ENCODE measurements at regions not wholly inside any gene's neighbourhood (a gene's known extent, or its start where the extent isn't known, plus 50 kb on each side); places are given as distances from the start of the nearest gene placed in this dataset.

- Histone ChIP-seq H3K27ac (ENCODE audit: insufficient read depth, low read length, poor library complexity, severe bottlenecking) (no peak overlapping the region), H3K36me3 (ENCODE audit: control insufficient read depth, insufficient read depth, low read length) (no peaks in the 10 kb centered on the region), H3K4me1 (ENCODE audit: control insufficient read depth, insufficient read depth, low read length, poor library complexity, severe bottlenecking) (no peaks in the 10 kb centered on the region), H3K4me3 (ENCODE audit: low read depth, low read length) (no peak overlapping the region), H3K27me3 (ENCODE audit: control insufficient read depth, insufficient read depth, low read length) (no peaks in the 10 kb centered on the region), H3K9me3 (ENCODE audit: control insufficient read depth in 2 of 2, low read length in 2 of 2) (no peaks in the 10 kb centered on the region)
- Mint-ChIP-seq H3K9me3 (peaks cover 0 to 2% (median 0%) of the 10 kb centered on the region in 7 donors), H3K36me3 (no peaks in the 10 kb centered on the region), H3K27me3 (no peaks in the 10 kb centered on the region), H3K27ac (no peak overlapping the region), H3K4me3 (no peak overlapping the region), H3K4me1 (no peaks in the 10 kb centered on the region)
- DNase-seq, result no peak
- no peak for ATAC-seq (ENCODE audit: low read depth in 2 of 2)
Measured at GRCh38 chr14:30287579-30288445, 271.1 kb upstream of the G2E3 start.

GRCh38 chr14:30290001-30290400 lies 269.0 kb upstream of the G2E3 start:
- DNase-seq (no peak), ATAC-seq (ENCODE audit: low read depth in 2 of 2) (no peak)
- H3K4me1 ChIP-seq (ENCODE audit: control insufficient read depth, insufficient read depth, low read length, poor library complexity, severe bottlenecking), result no peaks in the 10 kb centered on the region
- Mint-ChIP-seq H3K27ac (no peak overlapping the region), H3K4me3 (no peak overlapping the region), H3K27me3 (peaks cover 5% of the 10 kb centered on the region), H3K36me3 (no peaks in the 10 kb centered on the region), H3K4me1 (no peaks in the 10 kb centered on the region), H3K9me3 (peaks cover 0 to 4% (median 0%) of the 10 kb centered on the region in 7 donors)
- H3K4me3 ChIP-seq (ENCODE audit: low read depth, low read length), result no peak overlapping the region
- no peaks in the 10 kb centered on the region for H3K36me3 ChIP-seq (ENCODE audit: control insufficient read depth, insufficient read depth, low read length)
- H3K27me3 ChIP-seq (ENCODE audit: control insufficient read depth, insufficient read depth, low read length), result no peaks in the 10 kb centered on the region
- H3K9me3 ChIP-seq (ENCODE audit: control insufficient read depth in 2 of 2, low read length in 2 of 2), result no peaks in the 10 kb centered on the region
- H3K27ac ChIP-seq (ENCODE audit: insufficient read depth, low read length, poor library complexity, severe bottlenecking), result no peak overlapping the region

- no peak for ATAC-seq (ENCODE audit: low read depth in 2 of 2)
- Histone ChIP-seq H3K9me3 (ENCODE audit: control insufficient read depth in 2 of 2, low read length in 2 of 2) (no peaks in the 10 kb centered on the region), H3K27me3 (ENCODE audit: control insufficient read depth, insufficient read depth, low read length) (no peaks in the 10 kb centered on the region), H3K4me3 (ENCODE audit: low read depth, low read length) (no peak overlapping the region), H3K4me1 (ENCODE audit: control insufficient read depth, insufficient read depth, low read length, poor library complexity, severe bottlenecking) (no peaks in the 10 kb centered on the region), H3K27ac (ENCODE audit: insufficient read depth, low read length, poor library complexity, severe bottlenecking) (no peak overlapping the region), H3K36me3 (ENCODE audit: control insufficient read depth, insufficient read depth, low read length) (no peaks in the 10 kb centered on the region)
- H3K27ac Mint-ChIP-seq, result no peak overlapping the region
- H3K36me3 Mint-ChIP-seq, result no peaks in the 10 kb centered on the region
- peaks cover 5% of the 10 kb centered on the region for H3K27me3 Mint-ChIP-seq
- no peaks in the 10 kb centered on the region for H3K4me1 Mint-ChIP-seq
- H3K4me3 Mint-ChIP-seq, result no peak overlapping the region
- H3K9me3 Mint-ChIP-seq, result peaks cover 0 to 4% (median 2%) of the 10 kb centered on the region in 7 donors
- DNase-seq, result no peak
Measured at GRCh38 chr14:30291216-30291615, 267.7 kb upstream of the G2E3 start.

- Mint-ChIP-seq H3K36me3 (no peaks in the 10 kb centered on the region), H3K4me1 (peaks cover 0 to 3% (median 0%) of the 10 kb centered on the region in 4 donors)
- H3K27ac ChIP-seq (ENCODE audit: insufficient read depth, low read length, poor library complexity, severe bottlenecking), result no peak overlapping the region
Measured at GRCh38 chr14:30292541-30292940, 266.4 kb upstream of the G2E3 start.

GRCh38 chr14:30295980-30296379 lies 263.0 kb upstream of the G2E3 start:
- ATAC-seq (ENCODE audit: low read depth in 2 of 2) (no peak), DNase-seq (no peak)
- H3K4me1 Mint-ChIP-seq, result peaks cover 0 to 3% (median 0%) of the 10 kb centered on the region in 4 donors
- Histone ChIP-seq H3K27ac (ENCODE audit: insufficient read depth, low read length, poor library complexity, severe bottlenecking) (no peak overlapping the region), H3K27me3 (ENCODE audit: control insufficient read depth, insufficient read depth, low read length) (no peaks in the 10 kb centered on the region), H3K4me1 (ENCODE audit: control insufficient read depth, insufficient read depth, low read length, poor library complexity, severe bottlenecking) (no peaks in the 10 kb centered on the region), H3K36me3 (ENCODE audit: control insufficient read depth, insufficient read depth, low read length) (no peaks in the 10 kb centered on the region), H3K4me3 (ENCODE audit: low read depth, low read length) (no peak overlapping the region), H3K9me3 (ENCODE audit: control insufficient read depth in 2 of 2, low read length in 2 of 2) (no peaks in the 10 kb centered on the region)
- H3K36me3 Mint-ChIP-seq, result no peaks in the 10 kb centered on the region
- peaks cover 10% of the 10 kb centered on the region for H3K27me3 Mint-ChIP-seq
- peaks cover 0 to 5% (median 3%) of the 10 kb centered on the region in 7 donors for H3K9me3 Mint-ChIP-seq
- no peak overlapping the region for H3K27ac Mint-ChIP-seq
- no peak overlapping the region for H3K4me3 Mint-ChIP-seq

More at GRCh38 chr14:30292541-30292940, 266.4 kb upstream of the G2E3 start:
- no peak overlapping the region for H3K27ac Mint-ChIP-seq
- Histone ChIP-seq H3K36me3 (ENCODE audit: control insufficient read depth, insufficient read depth, low read length) (no peaks in the 10 kb centered on the region), H3K9me3 (ENCODE audit: control insufficient read depth in 2 of 2, low read length in 2 of 2) (no peaks in the 10 kb centered on the region), H3K4me3 (ENCODE audit: low read depth, low read length) (no peak overlapping the region), H3K27me3 (ENCODE audit: control insufficient read depth, insufficient read depth, low read length) (no peaks in the 10 kb centered on the region), H3K4me1 (ENCODE audit: control insufficient read depth, insufficient read depth, low read length, poor library complexity, severe bottlenecking) (no peaks in the 10 kb centered on the region)
- DNase-seq, result no peak
- H3K4me3 Mint-ChIP-seq, result no peak overlapping the region
- ATAC-seq (ENCODE audit: low read depth in 2 of 2), result no peak
- peaks cover 10% of the 10 kb centered on the region for H3K27me3 Mint-ChIP-seq
- H3K9me3 Mint-ChIP-seq, result peaks cover 0 to 5% (median 2%) of the 10 kb centered on the region in 7 donors

GRCh38 chr14:30296931-30297405 lies 262.0 kb upstream of the G2E3 start:
- Histone ChIP-seq H3K4me1 (ENCODE audit: control insufficient read depth, insufficient read depth, low read length, poor library complexity, severe bottlenecking) (no peaks in the 10 kb centered on the region), H3K27me3 (ENCODE audit: control insufficient read depth, insufficient read depth, low read length) (no peaks in the 10 kb centered on the region), H3K9me3 (ENCODE audit: control insufficient read depth in 2 of 2, low read length in 2 of 2) (no peaks in the 10 kb centered on the region), H3K4me3 (ENCODE audit: low read depth, low read length) (no peak overlapping the region), H3K36me3 (ENCODE audit: control insufficient read depth, insufficient read depth, low read length) (no peaks in the 10 kb centered on the region), H3K27ac (ENCODE audit: insufficient read depth, low read length, poor library complexity, severe bottlenecking) (no peak overlapping the region)
- ATAC-seq (ENCODE audit: low read depth in 2 of 2) (no peak), DNase-seq (no peak)
- H3K27ac Mint-ChIP-seq, result no peak overlapping the region
- peaks cover 0 to 5% (median 3%) of the 10 kb centered on the region in 7 donors for H3K9me3 Mint-ChIP-seq
- peaks cover 0 to 3% (median 0%) of the 10 kb centered on the region in 4 donors for H3K4me1 Mint-ChIP-seq
- no peaks in the 10 kb centered on the region for H3K36me3 Mint-ChIP-seq
- H3K4me3 Mint-ChIP-seq, result no peak overlapping the region
- H3K27me3 Mint-ChIP-seq, result peaks cover 14% of the 10 kb centered on the region

GRCh38 chr14:30297876-30298795 lies 260.8 kb upstream of the G2E3 start:
- H3K27me3 Mint-ChIP-seq, result peaks cover 14% of the 10 kb centered on the region

More at GRCh38 chr14:30297876-30298795, 260.8 kb upstream of the G2E3 start:
- H3K9me3 Mint-ChIP-seq, result peaks cover 0 to 5% (median 2%) of the 10 kb centered on the region in 7 donors
- Histone ChIP-seq H3K27ac (ENCODE audit: insufficient read depth, low read length, poor library complexity, severe bottlenecking) (no peak overlapping the region), H3K36me3 (ENCODE audit: control insufficient read depth, insufficient read depth, low read length) (no peaks in the 10 kb centered on the region), H3K9me3 (ENCODE audit: control insufficient read depth in 2 of 2, low read length in 2 of 2) (no peaks in the 10 kb centered on the region), H3K4me1 (ENCODE audit: control insufficient read depth, insufficient read depth, low read length, poor library complexity, severe bottlenecking) (no peaks in the 10 kb centered on the region), H3K4me3 (ENCODE audit: low read depth, low read length) (no peak overlapping the region), H3K27me3 (ENCODE audit: control insufficient read depth, insufficient read depth, low read length) (no peaks in the 10 kb centered on the region)
- H3K4me3 Mint-ChIP-seq, result no peak overlapping the region
- H3K27ac Mint-ChIP-seq, result no peak overlapping the region
- peaks cover 0 to 3% (median 0%) of the 10 kb centered on the region in 4 donors for H3K4me1 Mint-ChIP-seq
- H3K36me3 Mint-ChIP-seq, result no peaks in the 10 kb centered on the region
- ATAC-seq (ENCODE audit: low read depth in 2 of 2) (no peak), DNase-seq (no peak)
